Renal pelvis (tissue), 1 donor: ENCODE measurements at regions not wholly inside any gene's neighbourhood (a gene's known extent, or its start where the extent isn't known, plus 50 kb on each side); places are given as distances from the start of the nearest gene placed in this dataset.
"Not testable (repeated sequence)": the region's sequence is repeated elsewhere in the genome, so short reads cannot be mapped to it uniquely, and the experiment has no call there.

Source experiments
- DNase-seq: peaks from one replicate; pipeline ENCODE4 v3.0.0-alpha.2; 2013

DNA sequence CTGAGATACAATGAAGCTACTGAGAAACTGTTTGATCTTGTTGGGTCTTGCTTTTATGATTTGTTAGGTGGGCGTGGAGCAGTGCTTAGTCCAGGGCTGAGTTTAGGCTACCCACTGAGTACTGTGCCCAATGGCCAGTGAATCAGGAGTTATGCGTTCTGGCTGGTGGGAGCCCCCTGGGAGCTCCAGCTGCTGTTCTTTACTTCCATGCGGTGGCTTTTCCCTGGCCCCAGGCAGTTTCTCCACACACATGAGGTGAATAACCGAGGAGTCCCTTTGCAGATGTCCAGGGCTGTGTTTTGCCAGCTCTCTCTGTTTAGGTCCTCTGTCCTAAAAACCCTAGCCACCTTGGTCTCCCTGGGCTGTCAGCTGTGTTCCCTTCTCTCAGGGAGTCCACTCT is 106.5 kb downstream of the KLF13 start:
- DNase-seq, result no peak

DNA sequence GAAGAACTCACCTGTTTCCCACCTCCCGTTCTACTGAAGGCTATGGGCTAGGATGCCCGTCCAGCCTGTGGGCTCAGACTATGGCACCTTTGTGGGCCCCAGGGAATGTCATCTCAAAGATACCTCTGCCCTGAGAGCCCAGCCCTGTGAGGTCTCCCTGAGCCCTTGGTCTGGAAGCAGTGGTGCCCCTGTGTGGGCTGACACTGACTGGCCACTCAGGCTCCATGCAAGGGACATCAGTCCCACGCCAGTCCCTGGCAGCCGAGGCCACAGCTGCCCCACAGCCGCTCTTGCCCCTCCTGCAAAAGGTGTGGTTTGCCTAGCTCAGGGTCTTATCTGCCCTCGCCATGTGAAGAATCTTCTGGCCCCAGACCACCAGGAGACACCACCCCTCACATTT is 106.9 kb downstream of the KLF13 start:
- no peak for DNase-seq

DNA sequence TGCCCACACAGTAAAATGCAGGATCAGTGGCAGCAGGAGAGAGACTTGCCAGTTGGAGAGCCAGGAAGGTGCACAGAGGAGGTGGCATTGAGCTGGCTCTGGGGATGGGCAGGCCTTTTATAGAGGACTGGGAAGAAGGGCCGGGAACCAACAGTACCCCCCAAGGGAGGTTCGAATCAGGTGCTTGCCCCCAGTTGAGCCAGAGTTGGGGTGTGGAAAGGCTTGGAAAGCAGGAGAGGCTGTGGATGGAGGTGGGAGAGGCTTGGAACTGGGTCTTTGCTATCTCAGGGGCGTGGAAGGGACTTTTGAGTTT is 107.6 kb downstream of the KLF13 start:
- no peak for DNase-seq

DNA sequence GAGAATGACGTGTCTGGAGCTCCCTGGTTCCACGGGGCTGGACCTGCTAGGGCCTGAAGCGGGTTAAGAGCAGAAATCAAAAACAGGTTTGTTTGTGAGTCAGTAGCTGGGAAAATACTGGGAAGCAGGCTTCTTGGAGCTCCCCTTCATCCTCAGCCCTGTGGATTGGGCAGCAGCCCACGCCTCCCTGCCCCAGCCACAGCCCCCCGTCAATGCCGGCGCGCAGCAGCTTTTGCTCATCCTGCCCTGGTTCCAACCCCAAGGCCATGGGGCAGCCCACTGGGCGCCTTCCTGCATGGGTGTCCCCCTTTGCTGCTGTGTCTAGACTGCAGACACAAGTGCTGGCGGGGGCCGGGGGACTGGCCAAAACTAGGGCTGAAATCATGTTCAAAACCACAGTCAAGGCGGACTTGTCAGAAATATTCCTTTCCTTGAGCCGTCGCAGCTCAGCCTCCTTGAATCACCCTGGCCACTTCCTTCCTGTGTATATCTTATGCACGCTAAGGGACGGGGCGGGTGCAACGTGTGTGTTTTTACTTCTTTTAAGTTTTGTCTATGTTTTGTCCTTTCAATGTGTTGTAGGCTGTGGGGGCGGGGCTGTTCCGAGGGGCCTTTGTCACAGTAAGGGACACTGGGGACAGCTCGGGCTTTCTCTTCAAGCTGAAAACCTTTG is 108.1 kb downstream of the KLF13 start:
- no peak for DNase-seq

- peak; percentile 64 for DNase-seq
Measured at GRCh38 chr15:31435261-31435911, 108.8 kb downstream of the KLF13 start.

- no peak for DNase-seq
Measured at GRCh38 chr15:31435912-31436628, 109.4 kb downstream of the KLF13 start.

DNA sequence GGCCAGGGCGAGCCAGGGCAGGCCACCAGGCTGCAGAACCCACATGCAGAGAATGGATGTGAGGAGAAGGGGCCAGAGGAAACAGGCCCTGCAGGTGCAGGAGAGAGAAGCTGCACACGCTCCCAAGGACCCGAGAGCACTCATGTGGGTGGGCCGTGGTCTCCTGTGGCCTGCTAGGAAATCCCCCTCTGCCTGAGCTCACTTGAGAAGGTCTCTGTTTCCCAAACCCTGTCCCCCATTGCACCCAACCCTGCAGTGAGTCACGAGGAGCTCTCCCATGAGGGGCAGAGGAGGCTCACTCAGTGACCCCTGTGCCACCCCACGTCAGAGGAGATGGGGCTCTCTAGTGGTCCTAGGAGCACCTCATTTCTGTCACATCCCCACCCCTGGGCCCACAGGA is 111.1 kb downstream of the KLF13 start:
- DNase-seq, result no peak

DNA sequence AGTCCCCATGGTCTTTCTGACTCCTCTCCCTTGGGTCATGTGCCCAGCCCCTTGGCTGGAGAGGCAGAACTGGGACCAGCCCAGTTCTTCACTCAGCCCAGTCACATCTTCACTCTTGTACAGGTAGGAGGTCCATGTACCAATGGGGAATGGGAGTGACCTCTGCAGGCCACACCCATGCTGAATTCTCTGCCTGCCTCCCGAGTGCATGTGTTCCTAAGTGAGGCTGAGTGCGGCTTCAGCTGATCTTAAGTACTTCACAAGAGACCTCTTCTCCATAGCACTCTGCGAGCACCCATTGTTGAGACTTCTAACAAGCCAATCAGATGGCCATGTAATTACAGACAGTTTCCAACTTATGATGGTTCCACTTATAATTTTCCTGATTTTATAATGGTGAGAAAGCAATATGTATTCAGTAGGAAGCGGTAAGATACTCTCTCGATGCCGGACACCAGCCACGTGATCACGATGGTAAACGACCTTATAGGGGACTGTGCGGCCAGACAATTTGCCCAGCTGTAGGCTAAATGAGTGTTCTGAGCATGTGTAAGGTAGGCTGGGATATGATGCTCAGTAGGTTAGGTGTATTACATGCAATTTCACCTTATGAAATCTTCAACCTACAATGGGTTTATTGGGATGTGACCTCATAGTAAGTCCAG is 112.1 kb downstream of the KLF13 start:
- DNase-seq, result no peak

GRCh38 chr15:31439328-31439727 is 112.7 kb downstream of the KLF13 start:
- no peak for DNase-seq

DNA sequence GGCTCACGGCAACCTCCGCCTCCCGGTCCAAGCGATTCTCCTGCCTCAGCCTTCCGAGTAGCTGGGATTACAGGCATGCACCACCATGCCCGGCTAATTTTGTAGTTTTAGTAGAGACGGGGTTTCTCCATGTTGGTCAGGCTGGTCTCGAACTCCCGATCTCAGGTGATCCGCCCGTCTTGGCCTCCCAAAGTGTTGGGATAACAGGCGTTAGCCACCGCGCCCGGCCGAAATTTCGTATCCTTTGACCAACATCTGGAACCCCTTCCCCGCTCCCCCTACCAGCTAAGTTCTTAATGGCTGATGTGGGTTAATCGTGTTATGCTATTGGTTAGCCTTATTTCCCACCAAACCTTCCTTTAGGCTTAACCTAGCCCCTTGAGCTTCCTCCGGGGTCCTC is 113.6 kb downstream of the KLF13 start:
- DNase-seq, result not testable (repeated sequence)

DNA sequence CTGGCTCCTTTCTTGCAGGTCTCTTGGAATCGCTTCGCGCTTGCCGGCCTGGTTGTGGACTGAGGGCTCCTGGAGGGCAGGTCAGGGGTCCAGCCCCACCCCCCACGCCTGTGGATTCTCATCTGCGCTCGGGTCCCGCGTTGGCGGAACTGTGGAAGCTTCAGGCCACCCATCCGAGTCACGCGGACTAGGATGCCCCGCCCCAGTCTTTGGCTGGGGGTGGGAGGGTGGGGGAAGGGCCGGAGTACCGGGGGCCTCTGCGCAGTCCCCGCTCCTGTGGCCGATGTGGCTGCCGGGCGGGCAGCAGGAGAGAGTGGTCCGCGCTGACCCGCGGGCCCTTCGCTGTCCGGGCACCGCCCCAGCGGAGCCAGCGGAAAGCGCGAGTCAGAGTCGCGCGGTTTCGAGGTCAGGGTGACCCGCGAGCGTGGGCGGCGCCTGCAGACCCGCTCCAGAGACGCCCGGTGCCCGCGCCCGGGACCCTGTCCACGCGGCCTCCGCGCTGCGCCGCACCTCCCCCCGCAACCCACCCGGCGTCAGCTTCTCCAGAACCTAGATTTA is 114.2 kb downstream of the KLF13 start:
- DNase-seq, result peak; percentile 24

DNA sequence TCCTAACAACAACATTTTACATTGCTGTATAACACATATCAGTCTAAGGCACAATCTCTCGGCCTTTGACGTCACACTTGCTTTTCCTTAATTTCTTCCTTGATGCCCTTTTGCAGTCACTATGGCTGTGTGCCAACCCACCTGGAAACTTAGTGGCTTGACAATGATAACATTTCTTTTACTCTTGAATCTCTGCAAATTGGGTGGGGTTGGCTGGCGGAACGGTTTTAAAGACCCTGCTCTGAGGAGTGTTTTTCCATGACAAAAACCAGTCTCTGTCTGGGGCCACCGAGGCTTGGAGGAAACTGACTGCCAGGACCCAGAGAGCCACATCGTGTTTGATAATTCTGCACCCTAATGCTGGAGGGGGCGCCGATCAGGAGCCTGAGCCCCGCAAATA is 115.6 kb downstream of the KLF13 start:
- no peak for DNase-seq

GRCh38 chr15:31442699-31443111 is 116.1 kb downstream of the KLF13 start:
- no peak for DNase-seq

- DNase-seq, result no peak
Measured at GRCh38 chr15:31444844-31445243, 118.2 kb downstream of the KLF13 start.

DNA sequence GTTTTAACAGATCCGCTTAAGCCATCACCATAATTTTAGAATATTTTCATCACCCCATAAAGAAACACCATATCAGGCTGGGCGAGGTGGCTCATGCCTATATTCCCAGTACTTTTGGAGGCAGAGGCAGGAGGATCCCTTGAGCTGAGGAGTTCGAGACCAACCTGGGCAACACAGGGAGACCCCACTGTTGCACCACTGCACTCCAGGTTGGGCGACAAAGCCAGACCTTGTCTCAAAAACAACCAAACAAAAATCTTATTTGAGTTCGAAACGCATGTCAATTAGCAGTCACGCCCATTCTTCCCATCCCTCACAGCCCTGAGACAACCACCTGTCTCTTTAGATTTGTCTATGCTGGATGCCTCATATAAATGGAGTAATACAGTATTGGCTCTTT is 119.9 kb downstream of the KLF13 start:
- DNase-seq, result no peak

GRCh38 chr15:31447931-31448634 is 121.4 kb downstream of the KLF13 start:
- no peak for DNase-seq

DNA sequence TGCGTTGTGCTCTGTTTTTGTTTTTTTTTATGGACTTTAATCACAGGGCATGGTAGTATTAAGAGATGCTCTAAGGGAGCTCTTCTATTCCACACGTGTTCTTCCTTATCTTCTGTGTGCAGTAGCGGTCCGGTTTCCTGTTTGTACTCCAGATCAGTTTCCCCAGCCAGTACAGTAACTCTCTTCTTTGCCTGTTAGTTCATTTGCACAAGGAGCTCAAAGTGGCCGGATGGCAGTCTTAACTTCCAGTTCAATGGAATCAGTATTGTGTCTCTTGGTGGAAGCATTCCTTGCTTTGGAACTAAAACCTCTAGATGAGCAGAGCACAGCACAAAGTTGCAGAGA is 122.0 kb downstream of the KLF13 start:
- no peak for DNase-seq

GRCh38 chr15:31452595-31453557 is 126.2 kb downstream of the KLF13 start:
- no peak for DNase-seq

GRCh38 chr15:31453558-31454318 is 127.1 kb downstream of the KLF13 start:
- DNase-seq, result no peak

- no peak for DNase-seq
Measured at GRCh38 chr15:31455499-31455898, 128.9 kb downstream of the KLF13 start.
